IMR-90 (cell line): ENCODE measurements at regions not wholly inside any gene's neighbourhood (a gene's known extent, or its start where the extent isn't known, plus 50 kb on each side); places are given as distances from the start of the nearest gene placed in this dataset.

Experiments
- RAD21 ChIP-seq: IDR thresholded peaks from 2 replicates; pipeline ENCODE4 v1.6.1; 2012; ENCODE audit warnings: low read length, improper control_type of control experiment
- TF ChIP-seq, protein P1 (sequence below): conservative IDR thresholded peaks from 2 replicates; pipeline ENCODE4 v1.5.1; 2012; ENCODE audit warnings: mild to moderate bottlenecking, low read depth, low read length, improper control_type of control experiment

DNA sequence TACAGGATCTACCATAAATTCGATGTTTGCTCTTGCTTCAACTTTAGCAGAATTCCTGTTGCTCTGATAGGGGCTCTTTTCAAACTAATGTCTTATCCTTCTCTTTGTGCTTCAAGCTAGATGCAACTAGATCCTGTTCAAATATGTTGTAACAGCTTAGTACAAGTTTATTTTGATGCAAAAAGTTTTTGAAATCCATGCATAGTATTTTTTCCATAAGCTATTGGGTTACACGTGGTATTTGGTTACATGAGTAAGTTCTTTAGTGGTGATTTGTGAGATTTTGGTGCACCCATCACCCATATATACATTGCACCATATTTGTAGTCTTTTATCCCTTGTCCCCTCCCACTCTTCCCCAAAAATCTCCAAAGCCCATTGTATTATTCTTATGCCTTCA is 907.7 kb downstream of the LTN1 start:
- TF ChIP-seq, protein P1, sequence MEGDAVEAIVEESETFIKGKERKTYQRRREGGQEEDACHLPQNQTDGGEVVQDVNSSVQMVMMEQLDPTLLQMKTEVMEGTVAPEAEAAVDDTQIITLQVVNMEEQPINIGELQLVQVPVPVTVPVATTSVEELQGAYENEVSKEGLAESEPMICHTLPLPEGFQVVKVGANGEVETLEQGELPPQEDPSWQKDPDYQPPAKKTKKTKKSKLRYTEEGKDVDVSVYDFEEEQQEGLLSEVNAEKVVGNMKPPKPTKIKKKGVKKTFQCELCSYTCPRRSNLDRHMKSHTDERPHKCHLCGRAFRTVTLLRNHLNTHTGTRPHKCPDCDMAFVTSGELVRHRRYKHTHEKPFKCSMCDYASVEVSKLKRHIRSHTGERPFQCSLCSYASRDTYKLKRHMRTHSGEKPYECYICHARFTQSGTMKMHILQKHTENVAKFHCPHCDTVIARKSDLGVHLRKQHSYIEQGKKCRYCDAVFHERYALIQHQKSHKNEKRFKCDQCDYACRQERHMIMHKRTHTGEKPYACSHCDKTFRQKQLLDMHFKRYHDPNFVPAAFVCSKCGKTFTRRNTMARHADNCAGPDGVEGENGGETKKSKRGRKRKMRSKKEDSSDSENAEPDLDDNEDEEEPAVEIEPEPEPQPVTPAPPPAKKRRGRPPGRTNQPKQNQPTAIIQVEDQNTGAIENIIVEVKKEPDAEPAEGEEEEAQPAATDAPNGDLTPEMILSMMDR = no peak
- TF ChIP-seq RAD21 = no peak
